Coronary artery (tissue), 2 donors: ENCODE measurements at regions not wholly inside any gene's neighbourhood (a gene's known extent, or its start where the extent isn't known, plus 50 kb on each side); places are given as distances from the start of the nearest gene placed in this dataset.
"Not testable (repeated sequence)": the region's sequence is repeated elsewhere in the genome, so short reads cannot be mapped to it uniquely, and the experiment has no call there.

Experiments used
- DNase-seq: peaks from one replicate; pipeline ENCODE4 v3.0.0-alpha.2; 2017; ENCODE audit warnings: low spot score
- H3K27ac ChIP-seq, 2 donors: fragments of 200-600 bp; sonication (generic); one replicate each; pipeline ENCODE4 v1.5.1; 2016 to 2019
- H3K4me3 ChIP-seq: fragments of 200-600 bp; sonication (generic); 2 replicates; pipeline ENCODE4 v1.5.1; 2016; ENCODE audit warnings: mild to moderate bottlenecking, moderate library complexity
- CTCF ChIP-seq: fragments of 200-600 bp; sonication (generic); IDR thresholded peaks from one replicate; pipeline ENCODE4 v1.5.1; 2019; ENCODE audit warnings: antibody characterized with exemption

GRCh38 chr6:156683821-156684220, 93.4 kb upstream of the ARID1B start:
- Histone ChIP-seq H3K27ac (no peak overlapping the region), H3K4me3 (no peak overlapping the region)
- no peak for TF ChIP-seq CTCF
- no peak for DNase-seq

GRCh38 chr6:156676721-156677120, 100.5 kb upstream of the ARID1B start:
- no peak for TF ChIP-seq CTCF
- Histone ChIP-seq H3K27ac (no peak overlapping the region), H3K4me3 (no peak overlapping the region)
- no peak for DNase-seq

GRCh38 chr6:156674197-156674596, 103.0 kb upstream of the ARID1B start:
- DNase-seq, result no peak
- no peak overlapping the region for H3K27ac ChIP-seq
- H3K4me3 ChIP-seq, result no peak overlapping the region
- TF ChIP-seq CTCF, result no peak

GRCh38 chr6:156670097-156670496, 107.1 kb upstream of the ARID1B start:
- not testable (repeated sequence) for H3K4me3 ChIP-seq, DNase-seq, H3K27ac ChIP-seq

- no peak overlapping the region for H3K4me3 ChIP-seq
- H3K27ac ChIP-seq, result no peak overlapping the region
- no peak for TF ChIP-seq CTCF
- no peak for DNase-seq
Measured at GRCh38 chr6:156662025-156662445, 115.1 kb upstream of the ARID1B start.

GRCh38 chr6:156660389-156660788, 116.8 kb upstream of the ARID1B start:
- no peak for TF ChIP-seq CTCF
- no peak for DNase-seq
- Histone ChIP-seq H3K4me3 (no peak overlapping the region), H3K27ac (no peak overlapping the region)

- DNase-seq, result no peak
- no peak for TF ChIP-seq CTCF
- Histone ChIP-seq H3K27ac (no peak overlapping the region), H3K4me3 (no peak overlapping the region)
Measured at GRCh38 chr6:156659822-156660198, 117.4 kb upstream of the ARID1B start.
